AG10803 (cell line): ENCODE measurements at regions not wholly inside any gene's neighbourhood (a gene's known extent, or its start where the extent isn't known, plus 50 kb on each side); places are given as distances from the start of the nearest gene placed in this dataset.

Experiments
- DNase-seq: peaks from one replicate; pipeline ENCODE4 v3.0.0; 2010; ENCODE audit warnings: low read depth
- H3K4me3 ChIP-seq: 2 replicates; pipeline ENCODE4 v1.5.1; 2011; ENCODE audit warnings: mild to moderate bottlenecking, low read length, control low read depth
- CTCF ChIP-seq: conservative IDR thresholded peaks from 2 replicates; pipeline ENCODE4 v1.5.1; 2011; ENCODE audit warnings: mild to moderate bottlenecking, low read length, control low read depth, inconsistent platforms

- no peak for DNase-seq
- no peak for TF ChIP-seq CTCF
- no peak overlapping the region for H3K4me3 ChIP-seq
These were observed 226.1 kb downstream of the SPCS3 start for GRCh38 chr4:176545872-176546271.

- DNase-seq = peak; percentile 87
- no peak overlapping the region for H3K4me3 ChIP-seq
- TF ChIP-seq CTCF = no peak
These were observed 227.2 kb downstream of the SPCS3 start for GRCh38 chr4:176546975-176547374.

GRCh38 chr4:176548571-176548970, 228.8 kb downstream of the SPCS3 start:
- H3K4me3 ChIP-seq = no peak overlapping the region
- TF ChIP-seq CTCF = no peak
- peak; percentile 50 for DNase-seq

GRCh38 chr4:176549161-176549865, 229.5 kb downstream of the SPCS3 start:
- DNase-seq = no peak
- no peak overlapping the region for H3K4me3 ChIP-seq
- no peak for TF ChIP-seq CTCF

GRCh38 chr4:176558661-176559060, 234.1 kb downstream of the VEGFC start:
- no peak for DNase-seq
- TF ChIP-seq CTCF = no peak
- no peak overlapping the region for H3K4me3 ChIP-seq

GRCh38 chr4:176561368-176561767, 231.4 kb downstream of the VEGFC start:
- no peak for DNase-seq
- no peak overlapping the region for H3K4me3 ChIP-seq
- no peak for TF ChIP-seq CTCF

- peak; percentile 71 for DNase-seq
- H3K4me3 ChIP-seq = no peak overlapping the region
- peak; percentile 56 for TF ChIP-seq CTCF
These were observed 229.1 kb downstream of the VEGFC start for GRCh38 chr4:176563591-176563990.
